ENCODE measurements at regions not wholly inside any gene's neighbourhood (a gene's known extent, or its start where the extent isn't known, plus 50 kb on each side); places are given as distances from the start of the nearest gene placed in this dataset.
A peak's percentile ranks its signal among the peaks of the same experiment; 100 is the strongest.

GRCh38 chr3:94272016-94272415 is 209.2 kb downstream of the NSUN3 start:
- H3K4me1 Mint-ChIP-seq (ENCODE audit: low read depth, unreplicated experiment): no peaks in the 10 kb centered on the region
- H3K9me3 Mint-ChIP-seq (ENCODE audit: unreplicated experiment): no peaks in the 10 kb centered on the region
- H3K27me3 Mint-ChIP-seq (ENCODE audit: unreplicated experiment): no peaks in the 10 kb centered on the region
- TF ChIP-seq, protein P1, sequence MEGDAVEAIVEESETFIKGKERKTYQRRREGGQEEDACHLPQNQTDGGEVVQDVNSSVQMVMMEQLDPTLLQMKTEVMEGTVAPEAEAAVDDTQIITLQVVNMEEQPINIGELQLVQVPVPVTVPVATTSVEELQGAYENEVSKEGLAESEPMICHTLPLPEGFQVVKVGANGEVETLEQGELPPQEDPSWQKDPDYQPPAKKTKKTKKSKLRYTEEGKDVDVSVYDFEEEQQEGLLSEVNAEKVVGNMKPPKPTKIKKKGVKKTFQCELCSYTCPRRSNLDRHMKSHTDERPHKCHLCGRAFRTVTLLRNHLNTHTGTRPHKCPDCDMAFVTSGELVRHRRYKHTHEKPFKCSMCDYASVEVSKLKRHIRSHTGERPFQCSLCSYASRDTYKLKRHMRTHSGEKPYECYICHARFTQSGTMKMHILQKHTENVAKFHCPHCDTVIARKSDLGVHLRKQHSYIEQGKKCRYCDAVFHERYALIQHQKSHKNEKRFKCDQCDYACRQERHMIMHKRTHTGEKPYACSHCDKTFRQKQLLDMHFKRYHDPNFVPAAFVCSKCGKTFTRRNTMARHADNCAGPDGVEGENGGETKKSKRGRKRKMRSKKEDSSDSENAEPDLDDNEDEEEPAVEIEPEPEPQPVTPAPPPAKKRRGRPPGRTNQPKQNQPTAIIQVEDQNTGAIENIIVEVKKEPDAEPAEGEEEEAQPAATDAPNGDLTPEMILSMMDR (IDR thresholded peaks at IDR 0.05; ENCODE audit: partially characterized antibody, unreplicated experiment): no peak
- no peaks in the 10 kb centered on the region for H3K36me3 Mint-ChIP-seq (ENCODE audit: unreplicated experiment)
- H3K4me3 Mint-ChIP-seq (ENCODE audit: unreplicated experiment): no peak overlapping the region
- no peak overlapping the region for H3K27ac Mint-ChIP-seq (ENCODE audit: unreplicated experiment)
- DNase-seq: no peak

DNA sequence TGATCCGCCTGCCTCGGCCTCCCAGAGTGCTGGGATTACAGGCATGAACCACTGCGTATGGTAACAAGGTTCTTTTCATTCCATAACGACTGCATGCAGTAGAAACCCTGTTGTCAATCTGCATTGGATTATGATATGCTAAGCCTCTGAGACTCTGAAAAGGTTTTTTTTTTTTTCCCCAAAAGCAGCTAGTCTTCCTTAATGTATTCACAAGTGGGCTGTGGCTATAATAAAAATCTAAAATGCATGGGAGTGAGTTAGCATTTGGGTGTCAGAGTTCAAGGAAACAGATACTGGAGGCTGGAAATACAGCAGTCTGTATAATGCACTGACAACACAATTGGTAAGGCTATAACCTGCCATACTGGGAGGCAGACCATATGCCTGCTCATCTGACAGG is 218.1 kb downstream of the NSUN3 start:
- no peaks in the 10 kb centered on the region for H3K9me3 Mint-ChIP-seq (ENCODE audit: unreplicated experiment)
- H3K36me3 Mint-ChIP-seq (ENCODE audit: unreplicated experiment): no peaks in the 10 kb centered on the region
- no peak for DNase-seq
- no peak overlapping the region for H3K27ac Mint-ChIP-seq (ENCODE audit: unreplicated experiment)
- no peaks in the 10 kb centered on the region for H3K4me1 Mint-ChIP-seq (ENCODE audit: low read depth, unreplicated experiment)
- TF ChIP-seq, protein P1 (IDR thresholded peaks at IDR 0.05; ENCODE audit: partially characterized antibody, unreplicated experiment): no peak
- H3K27me3 Mint-ChIP-seq (ENCODE audit: unreplicated experiment): peaks cover 2% of the 10 kb centered on the region
- no peak overlapping the region for H3K4me3 Mint-ChIP-seq (ENCODE audit: unreplicated experiment)

DNA sequence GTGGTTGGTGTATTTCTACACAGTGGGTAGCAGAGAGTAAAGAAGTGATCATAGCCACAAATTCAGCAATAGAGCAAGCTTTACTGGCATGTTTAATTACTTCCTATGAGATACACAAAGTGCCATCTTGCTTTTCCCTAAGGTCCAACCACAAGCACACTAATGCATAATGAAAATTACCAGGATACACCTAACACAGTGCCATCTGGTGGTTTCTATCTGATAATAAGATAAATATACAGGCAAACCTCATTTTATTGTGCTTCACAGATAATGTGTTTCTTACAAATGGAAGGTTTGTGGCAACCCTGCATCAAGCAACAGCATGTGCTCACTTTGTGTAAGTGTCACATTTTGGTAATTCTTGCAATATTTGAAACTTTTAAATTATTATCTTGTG is 223.0 kb downstream of the NSUN3 start:
- Mint-ChIP-seq H3K4me3 (ENCODE audit: unreplicated experiment) (no peak overlapping the region), H3K27me3 (ENCODE audit: unreplicated experiment) (no peaks in the 10 kb centered on the region), H3K27ac (ENCODE audit: unreplicated experiment) (no peak overlapping the region), H3K9me3 (ENCODE audit: unreplicated experiment) (no peaks in the 10 kb centered on the region), H3K4me1 (ENCODE audit: low read depth, unreplicated experiment) (no peaks in the 10 kb centered on the region), H3K36me3 (ENCODE audit: unreplicated experiment) (no peaks in the 10 kb centered on the region)
- TF ChIP-seq, protein P1 (IDR thresholded peaks at IDR 0.05; ENCODE audit: partially characterized antibody, unreplicated experiment): peak; percentile 14
- no peak for DNase-seq

DNA sequence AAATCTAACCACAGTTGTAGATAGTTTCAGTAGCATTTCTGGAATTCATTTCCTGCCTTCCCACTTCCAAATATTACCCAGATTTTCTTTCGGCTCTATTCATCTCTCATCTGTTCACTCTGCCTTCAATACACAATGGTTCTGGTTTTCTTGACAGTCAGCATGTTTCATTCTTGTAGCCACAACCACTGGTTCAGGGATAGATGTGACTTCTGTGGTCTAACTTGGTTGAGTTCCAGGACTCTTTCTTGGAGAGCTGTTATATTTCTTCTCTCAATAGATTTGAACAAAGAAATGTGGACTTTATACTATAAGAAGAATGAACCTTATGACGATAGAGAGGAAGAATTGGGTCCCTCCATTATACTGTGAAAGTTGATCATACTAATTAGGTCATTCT is 228.8 kb downstream of the NSUN3 start:
- H3K4me1 Mint-ChIP-seq (ENCODE audit: low read depth, unreplicated experiment): no peaks in the 10 kb centered on the region
- H3K27me3 Mint-ChIP-seq (ENCODE audit: unreplicated experiment): no peaks in the 10 kb centered on the region
- TF ChIP-seq, protein P1 (IDR thresholded peaks at IDR 0.05; ENCODE audit: partially characterized antibody, unreplicated experiment): no peak
- no peaks in the 10 kb centered on the region for H3K9me3 Mint-ChIP-seq (ENCODE audit: unreplicated experiment)
- H3K36me3 Mint-ChIP-seq (ENCODE audit: unreplicated experiment): no peaks in the 10 kb centered on the region
- DNase-seq: no peak
- no peak overlapping the region for H3K27ac Mint-ChIP-seq (ENCODE audit: unreplicated experiment)
- H3K4me3 Mint-ChIP-seq (ENCODE audit: unreplicated experiment): no peak overlapping the region

DNA sequence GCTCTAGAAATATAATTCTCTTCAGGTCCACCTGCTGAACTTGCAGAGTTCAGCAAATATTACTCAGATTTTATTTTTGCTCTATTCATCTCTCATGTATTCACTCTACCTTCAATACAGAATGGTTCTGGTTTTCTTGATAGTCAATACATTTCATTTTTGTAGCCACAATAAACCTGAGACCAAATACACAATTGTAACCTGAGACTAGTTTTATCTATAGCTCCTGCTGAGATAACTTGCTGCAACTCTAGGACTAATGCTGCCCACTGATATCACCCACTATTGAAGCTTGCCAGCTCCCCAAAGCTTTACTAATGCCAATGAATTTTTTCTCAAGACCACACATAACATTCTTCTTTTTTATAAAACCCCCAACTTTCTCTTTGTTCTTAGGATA is 229.3 kb downstream of the NSUN3 start:
- no peak overlapping the region for H3K27ac Mint-ChIP-seq (ENCODE audit: unreplicated experiment)
- H3K9me3 Mint-ChIP-seq (ENCODE audit: unreplicated experiment): no peaks in the 10 kb centered on the region
- H3K4me1 Mint-ChIP-seq (ENCODE audit: low read depth, unreplicated experiment): no peaks in the 10 kb centered on the region
- no peak for DNase-seq
- TF ChIP-seq, protein P1 (IDR thresholded peaks at IDR 0.05; ENCODE audit: partially characterized antibody, unreplicated experiment): no peak
- no peaks in the 10 kb centered on the region for H3K36me3 Mint-ChIP-seq (ENCODE audit: unreplicated experiment)
- H3K4me3 Mint-ChIP-seq (ENCODE audit: unreplicated experiment): no peak overlapping the region
- H3K27me3 Mint-ChIP-seq (ENCODE audit: unreplicated experiment): no peaks in the 10 kb centered on the region

Measured in glutamatergic neuron (in vitro differentiated cells).